Mesenchymal stem cell (in vitro differentiated cells and primary cell): ENCODE measurements at regions not wholly inside any gene's neighbourhood (a gene's known extent, or its start where the extent isn't known, plus 50 kb on each side); places are given as distances from the start of the nearest gene placed in this dataset.
A peak's percentile ranks its signal among the peaks of the same experiment; 100 is the strongest.

Source experiments
- DNase-seq: peaks from one replicate; pipeline ENCODE4 v3.0.0-alpha.2; 2013
- H2AFZ ChIP-seq: one replicate; pipeline ENCODE4 v1.6.1; 2013; ENCODE audit warnings: low read depth, mild to moderate bottlenecking, control low read depth, inconsistent platforms, low read length, moderate library complexity
- H2AK5ac ChIP-seq: 2 replicates; pipeline ENCODE4 v1.6.1; 2013; ENCODE audit warnings: low read length, moderate library complexity, mild to moderate bottlenecking, inconsistent platforms; ENCODE audit not compliant: severe bottlenecking
- H2BK120ac ChIP-seq: one replicate; pipeline ENCODE4 v1.6.1; 2013; ENCODE audit warnings: low read depth, mild to moderate bottlenecking, inconsistent platforms, low read length, moderate library complexity
- H2BK12ac ChIP-seq, 2 experiments: one replicate each; pipeline ENCODE4 v1.6.1; 2013; ENCODE audit warnings: inconsistent platforms in 2 of 2, low read length in 2 of 2, mild to moderate bottlenecking in 2 of 2, moderate library complexity in 2 of 2, control low read depth in 1 of 2
- H2BK15ac ChIP-seq: one replicate; pipeline ENCODE4 v1.6.1; 2013; ENCODE audit warnings: mild to moderate bottlenecking, low read depth, inconsistent platforms; ENCODE audit not compliant: poor library complexity, severe bottlenecking
- H2BK5ac ChIP-seq: 2 replicates; pipeline ENCODE4 v1.6.1; 2013; ENCODE audit warnings: low read depth, mild to moderate bottlenecking, low read length, control low read depth, inconsistent platforms; ENCODE audit not compliant: poor library complexity, severe bottlenecking
- H3K14ac ChIP-seq, 2 experiments: one replicate each; pipeline ENCODE4 v1.6.1; 2013; ENCODE audit warnings: inconsistent platforms in 2 of 2, low read length in 2 of 2, control low read depth in 1 of 2, mild to moderate bottlenecking in 1 of 2, moderate library complexity in 1 of 2
- H3K18ac ChIP-seq, 2 experiments: one replicate each; pipeline ENCODE4 v1.6.1; 2013; ENCODE audit warnings: inconsistent platforms in 2 of 2, low read length in 2 of 2, control low read depth in 1 of 2, low read depth in 1 of 2, mild to moderate bottlenecking in 1 of 2
- H3K23ac ChIP-seq, 2 experiments: one replicate each; pipeline ENCODE4 v1.6.1; 2013; ENCODE audit warnings: inconsistent platforms in 2 of 2, low read length in 2 of 2, mild to moderate bottlenecking in 2 of 2, moderate library complexity in 2 of 2, control low read depth in 1 of 2
- H3K27ac ChIP-seq: 2 replicates; pipeline ENCODE4 v1.5.1; 2013; ENCODE audit warnings: mild to moderate bottlenecking, moderate library complexity, low read length, control low read depth, inconsistent platforms; ENCODE audit not compliant: poor library complexity, severe bottlenecking
- H3K27me3 ChIP-seq, 2 experiments: 2 replicates each; pipeline versions ENCODE4 v1.6.1 to v1.7.0; 2013; ENCODE audit warnings: low read length in 2 of 2, mild to moderate bottlenecking in 2 of 2, moderate library complexity in 2 of 2, control low read depth in 1 of 2, inconsistent platforms in 1 of 2; ENCODE audit not compliant: control insufficient read depth in 1 of 2, insufficient read depth in 1 of 2
- H3K36me3 ChIP-seq, 2 experiments: 2 replicates each; pipeline versions ENCODE4 v1.6.1 to v1.7.0; 2013; ENCODE audit warnings: low read length in 2 of 2, control low read depth in 1 of 2, inconsistent platforms in 1 of 2, low read depth in 1 of 2, mild to moderate bottlenecking in 1 of 2; ENCODE audit not compliant: insufficient read depth in 2 of 2, control insufficient read depth in 1 of 2
- H3K4ac ChIP-seq, 2 experiments: one replicate each; pipeline ENCODE4 v1.6.1; 2013; ENCODE audit warnings: inconsistent platforms in 2 of 2, low read length in 2 of 2, mild to moderate bottlenecking in 2 of 2, moderate library complexity in 2 of 2, control low read depth in 1 of 2, low read depth in 1 of 2
- H3K4me1 ChIP-seq: 2 replicates; pipeline ENCODE4 v1.6.1; 2013; ENCODE audit warnings: low read depth, low read length, control low read depth; ENCODE audit not compliant: control insufficient read depth, insufficient read depth
- H3K4me2 ChIP-seq: 2 replicates; pipeline ENCODE4 v1.6.1; 2013; ENCODE audit warnings: low read length, mild to moderate bottlenecking, inconsistent platforms; ENCODE audit not compliant: poor library complexity, severe bottlenecking
- H3K4me3 ChIP-seq, 2 experiments: 2 replicates each; pipeline versions ENCODE4 v1.5.1 to v1.7.0; 2013; ENCODE audit warnings: low read length in 2 of 2, mild to moderate bottlenecking in 2 of 2, control low read depth in 1 of 2, low read depth in 1 of 2; ENCODE audit not compliant: insufficient read depth in 1 of 2
- H3K79me1 ChIP-seq: replicated peaks from 2 replicates; pipeline ENCODE4 v1.6.1; 2013; ENCODE audit warnings: mild to moderate bottlenecking, control low read depth, low read length, inconsistent platforms; ENCODE audit not compliant: poor library complexity, severe bottlenecking
- H3K9ac ChIP-seq: 2 replicates; pipeline ENCODE4 v1.7.0; 2013; ENCODE audit warnings: mild to moderate bottlenecking, low read length, moderate library complexity
- H3K9me3 ChIP-seq: 2 replicates; pipeline ENCODE4 v1.7.0; 2013; ENCODE audit warnings: mild to moderate bottlenecking, low read length; ENCODE audit not compliant: control insufficient read depth
- H4K8ac ChIP-seq: one replicate; pipeline ENCODE4 v1.6.1; 2013; ENCODE audit warnings: inconsistent platforms, mild to moderate bottlenecking, low read length, moderate library complexity
- H4K91ac ChIP-seq: one replicate; pipeline ENCODE4 v1.6.1; 2013; ENCODE audit warnings: mild to moderate bottlenecking, low read length, inconsistent platforms
- WGBS: methylation state at CpG from one replicate; pipeline ENCODE4 v1.1.7; 2013; ENCODE audit warnings: mixed read lengths; 5-methylcytosine and 5-hydroxymethylcytosine counted together

- Histone ChIP-seq H3K4me2 (no peak overlapping the region), H3K14ac (no peak overlapping the region), H4K91ac (no peak overlapping the region), H2BK15ac (no peak overlapping the region), H2BK120ac (no peak overlapping the region), H2AFZ (no peak overlapping the region), H3K27ac (no peak overlapping the region), H2BK5ac (no peak overlapping the region), H3K23ac (no peak overlapping the region), H3K18ac (no peak overlapping the region), H3K4me3 (no peak overlapping the region), H3K4me1 (no peaks in the 10 kb centered on the region), H4K8ac (no peak overlapping the region), H3K9ac (no peak overlapping the region), H3K79me1 (no peaks in the 10 kb centered on the region), H3K9me3 (no peaks in the 10 kb centered on the region), H3K4ac (no peak overlapping the region), H2AK5ac (no peak overlapping the region), H3K27me3 (no peaks in the 10 kb centered on the region), H3K36me3 (no peaks in the 10 kb centered on the region), H2BK12ac (no peak overlapping the region)
- 99% methylated on average over 5 of the region's 5 CpGs for WGBS
- DNase-seq: no peak
Observed at GRCh38 chr17:70610161-70610560, 440.8 kb downstream of the KCNJ2 start.

- no peak overlapping the region for H2AK5ac ChIP-seq
- peaks cover 0 to 5% of the 10 kb centered on the region in 2 experiments for H3K27me3 ChIP-seq
- no peak overlapping the region for H3K27ac ChIP-seq
- H4K91ac ChIP-seq: no peak overlapping the region
- H3K14ac ChIP-seq: no peak overlapping the region
- no peak overlapping the region for H3K23ac ChIP-seq
- H2BK12ac ChIP-seq: no peak overlapping the region
- H3K79me1 ChIP-seq: no peaks in the 10 kb centered on the region
- no CpG with 5 or more reads among the region's 1 CpG for WGBS
- no peak overlapping the region for H3K4ac ChIP-seq
- H2BK5ac ChIP-seq: no peak overlapping the region
- no peak overlapping the region for H3K4me2 ChIP-seq
- H3K9ac ChIP-seq: no peak overlapping the region
- no peak overlapping the region for H4K8ac ChIP-seq
- peak; percentile 29 for DNase-seq
- H2BK120ac ChIP-seq: no peak overlapping the region
- no peaks in the 10 kb centered on the region for H3K36me3 ChIP-seq
- H2AFZ ChIP-seq: no peak overlapping the region
- H3K4me1 ChIP-seq: no peaks in the 10 kb centered on the region
- H3K9me3 ChIP-seq: no peaks in the 10 kb centered on the region
- no peak overlapping the region for H3K4me3 ChIP-seq
- no peak overlapping the region for H3K18ac ChIP-seq
- H2BK15ac ChIP-seq: no peak overlapping the region
Observed at GRCh38 chr17:70613681-70614080, 444.3 kb downstream of the KCNJ2 start.

GRCh38 chr17:70615831-70616230, 446.5 kb downstream of the KCNJ2 start:
- Histone ChIP-seq H2BK5ac (no peak overlapping the region), H3K36me3 (no peaks in the 10 kb centered on the region), H3K23ac (no peak overlapping the region), H2BK15ac (no peak overlapping the region), H3K4me3 (no peak overlapping the region), H3K79me1 (no peaks in the 10 kb centered on the region), H2AK5ac (no peak overlapping the region), H3K18ac (no peak overlapping the region), H4K8ac (no peak overlapping the region), H3K4ac (no peak overlapping the region), H2AFZ (no peak overlapping the region), H3K9me3 (no peaks in the 10 kb centered on the region), H3K27ac (no peak overlapping the region), H3K4me2 (no peak overlapping the region), H2BK120ac (no peak overlapping the region), H2BK12ac (no peak overlapping the region), H4K91ac (no peak overlapping the region), H3K27me3 (peaks cover 0 to 5% of the 10 kb centered on the region in 2 experiments), H3K4me1 (no peaks in the 10 kb centered on the region), H3K9ac (no peak overlapping the region), H3K14ac (no peak overlapping the region)
- 88% methylated on average over 1 of the region's 2 CpGs for WGBS
- no peak for DNase-seq

- H3K27ac ChIP-seq: no peak overlapping the region
- H3K27me3 ChIP-seq: peaks cover 0 to 5% of the 10 kb centered on the region in 2 experiments
- H2BK120ac ChIP-seq: no peak overlapping the region
- no peaks in the 10 kb centered on the region for H3K9me3 ChIP-seq
- no peak overlapping the region for H2AFZ ChIP-seq
- H3K23ac ChIP-seq: no peak overlapping the region
- no peak overlapping the region for H3K4me2 ChIP-seq
- no peaks in the 10 kb centered on the region for H3K36me3 ChIP-seq
- H3K9ac ChIP-seq: no peak overlapping the region
- no peak overlapping the region for H2BK12ac ChIP-seq
- no peak overlapping the region for H3K4ac ChIP-seq
- no peak for DNase-seq
- WGBS: 92% methylated on average over 3 of the region's 4 CpGs
- H3K18ac ChIP-seq: no peak overlapping the region
- no peak overlapping the region for H2BK15ac ChIP-seq
- no peak overlapping the region for H4K91ac ChIP-seq
- no peak overlapping the region for H4K8ac ChIP-seq
- H3K79me1 ChIP-seq: no peaks in the 10 kb centered on the region
- H2BK5ac ChIP-seq: no peak overlapping the region
- no peak overlapping the region for H3K4me3 ChIP-seq
- H2AK5ac ChIP-seq: no peak overlapping the region
- peaks cover 1% of the 10 kb centered on the region for H3K4me1 ChIP-seq
- H3K14ac ChIP-seq: no peak overlapping the region
Observed at GRCh38 chr17:70618641-70619040, 449.3 kb downstream of the KCNJ2 start.
